Right lobe of liver (tissue), 6 donors: ENCODE measurements at regions not wholly inside any gene's neighbourhood (a gene's known extent, or its start where the extent isn't known, plus 50 kb on each side); places are given as distances from the start of the nearest gene placed in this dataset.
"Not testable (repeated sequence)": the region's sequence is repeated elsewhere in the genome, so short reads cannot be mapped to it uniquely, and the experiment has no call there.

Source experiments
- ATAC-seq, 4 donors: fragments of 200-7000 bp; cut with Tn5 transposase; one replicate each; pipeline ENCODE4 v1.9.1; 2020; ENCODE audit warnings: mild to moderate bottlenecking in 4 of 4, moderate library complexity in 4 of 4
- DNase-seq, 3 donors: peaks; one replicate each; pipeline ENCODE4 v3.0.0-alpha.2; 2020
- H3K27ac ChIP-seq, 3 donors: fragments of 200-600 bp; one replicate each; pipeline ENCODE4 v1.8.0; 2022
- H3K27me3 ChIP-seq, 2 donors: fragments of 200-600 bp; one replicate each; pipeline ENCODE4 v1.8.0; 2022
- H3K36me3 ChIP-seq, 4 donors: fragments of 200-600 bp; sonication (generic) in 1 of 4; one replicate each; pipeline versions ENCODE4 v1.5.1 to v1.8.0; 2017 to 2022; ENCODE audit warnings: control low read depth in 1 of 4
- H3K4me1 ChIP-seq, 4 donors: fragments of 200-600 bp; sonication (generic) in 1 of 4; one replicate each; pipeline versions ENCODE4 v1.5.1 to v1.8.0; 2017 to 2022; ENCODE audit warnings: control low read depth in 1 of 4
- H3K4me3 ChIP-seq, 3 donors: fragments of 200-600 bp; one replicate each; pipeline ENCODE4 v1.8.0; 2022
- H3K9me3 ChIP-seq, 4 donors: fragments of 200-600 bp; sonication (generic) in 1 of 4; one replicate each; pipeline versions ENCODE4 v1.5.1 to v1.8.0; 2017 to 2022; ENCODE audit warnings: control low read depth in 1 of 4
- CTCF ChIP-seq, 4 donors: fragments of 200-600 bp in 3 of 4; fragments of 450-650 bp in 1 of 4; IDR thresholded peaks; one replicate each; pipeline versions ENCODE4 v1.5.1 to v1.8.0; 2016 to 2022; ENCODE audit warnings: antibody characterized with exemption in 4 of 4, mild to moderate bottlenecking in 2 of 4
- POLR2A ChIP-seq: fragments of 450-650 bp; IDR thresholded peaks from one replicate; pipeline ENCODE4 v1.6.1; 2017; ENCODE audit warnings: antibody characterized with exemption, mild to moderate bottlenecking
- WGBS: methylation state at CpG from one replicate; pipeline ENCODE4 v1.1.6; 2018; ENCODE audit warnings: low coverage, low lambda C conversion rate; ENCODE audit not compliant: insufficient coverage; ENCODE audit errors: missing lambda C conversion rate; 5-methylcytosine and 5-hydroxymethylcytosine counted together
- intact Hi-C, 2 donors: fragments of 100-400 bp; cut with DNase I; formaldehyde crosslinking; loops; one replicate each; pipeline versions ENCODE4 v1.11.2 to v1.14.1; 2022
- donor health status: DM: no; HTN: yes; CAD: no.
- donor health status: DM: no; HTN: no; CAD: no.
- donor health status: DM: no; HTN: no; CAD: no.
- donor health status: DM: no; HTN: yes; CAD: no.
- donor health status: DM: no; HTN: yes; CAD: no.

GRCh38 chrX:33968611-33969010 lies 163.5 kb downstream of the FAM47A start:
- Histone ChIP-seq H3K9me3 (no peaks in the 10 kb centered on the region), H3K4me3 (no peak overlapping the region), H3K27ac (no peak overlapping the region), H3K36me3 (no peaks in the 10 kb centered on the region), H3K4me1 (no peaks in the 10 kb centered on the region), H3K27me3 (no peaks in the 10 kb centered on the region)
- no CpG with 5 or more reads among the region's 4 CpGs for WGBS
- intact Hi-C loops: no loop called here
- ATAC-seq (no peak), DNase-seq (no peak)
- TF ChIP-seq CTCF (IDR thresholded peaks at IDR 0.05) (no peak), POLR2A (no peak)

DNA sequence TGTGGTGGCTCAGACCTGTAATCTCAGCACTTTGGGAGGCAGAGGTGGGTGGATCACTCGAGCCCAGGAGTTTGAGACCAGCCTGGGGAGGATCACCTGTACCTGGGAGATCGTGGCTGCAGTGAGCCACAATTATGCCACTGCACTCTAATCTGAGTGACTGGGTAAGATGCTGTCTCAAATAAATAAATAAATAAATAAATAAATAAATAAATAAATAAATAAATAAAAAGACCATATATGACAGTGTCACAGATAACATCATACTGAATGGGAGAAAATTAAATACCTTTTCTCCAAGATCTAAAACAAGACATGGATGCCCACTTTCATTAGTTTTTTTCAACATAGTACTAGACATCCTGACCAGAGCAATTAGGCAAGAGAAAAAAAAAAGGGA lies 182.8 kb downstream of the FAM47A start:
- H3K27me3 ChIP-seq: peaks cover 0 to 6% of the 10 kb centered on the region in 2 donors
- H3K9me3 ChIP-seq: no peaks in the 10 kb centered on the region
- ATAC-seq (no peak), DNase-seq (no peak)
- WGBS: 49% methylated on average over 2 of the region's 2 CpGs
- H3K27ac ChIP-seq: no peak overlapping the region
- H3K4me3 ChIP-seq: no peak overlapping the region
- H3K4me1 ChIP-seq: no peaks in the 10 kb centered on the region
- H3K36me3 ChIP-seq: no peaks in the 10 kb centered on the region
- intact Hi-C loops: no loop called here
- TF ChIP-seq POLR2A: no peak
- no peak for TF ChIP-seq CTCF (IDR thresholded peaks at IDR 0.05)

- H3K9me3 ChIP-seq, intact Hi-C loops, H3K27ac ChIP-seq, DNase-seq, H3K4me3 ChIP-seq, ATAC-seq, H3K27me3 ChIP-seq, H3K36me3 ChIP-seq, H3K4me1 ChIP-seq: not testable (repeated sequence)
- WGBS: 52% methylated on average over 4 of the region's 5 CpGs
Measured at GRCh38 chrX:33926249-33926648, 205.9 kb downstream of the FAM47A start.

GRCh38 chrX:33923262-33923661 lies 208.9 kb downstream of the FAM47A start:
- WGBS: 9% methylated on average over 2 of the region's 2 CpGs
- ATAC-seq (peak in 1 of 4 donors; percentile 64), DNase-seq (no peak)
- H3K9me3 ChIP-seq: no peaks in the 10 kb centered on the region
- H3K4me1 ChIP-seq: no peaks in the 10 kb centered on the region
- H3K27me3 ChIP-seq: no peaks in the 10 kb centered on the region
- H3K36me3 ChIP-seq: no peaks in the 10 kb centered on the region
- TF ChIP-seq CTCF (IDR thresholded peaks at IDR 0.05) (no peak), POLR2A (no peak)
- intact Hi-C loops: no loop called here
- H3K4me3 ChIP-seq: no peak overlapping the region
- H3K27ac ChIP-seq: no peak overlapping the region

DNA sequence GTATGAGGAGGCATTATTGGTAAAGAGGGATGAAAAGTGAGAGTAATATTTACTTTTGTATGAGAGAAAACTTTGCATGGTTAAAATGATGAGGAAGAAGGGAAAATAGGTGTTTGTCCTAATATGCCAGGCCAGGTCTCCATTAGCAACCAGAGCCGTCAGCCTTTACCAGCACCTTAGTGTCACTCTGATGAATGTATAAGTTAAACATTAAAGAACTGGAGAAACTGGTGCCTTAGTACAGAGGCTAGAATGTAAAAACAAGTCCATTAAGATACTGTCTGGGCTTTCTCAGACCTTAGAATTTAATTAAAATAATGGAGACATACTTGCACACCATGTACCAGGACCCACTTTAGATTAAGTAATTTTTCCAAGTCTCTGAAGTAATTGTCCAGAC lies 222.3 kb downstream of the FAM47A start:
- no peaks in the 10 kb centered on the region for H3K36me3 ChIP-seq
- ATAC-seq: no peak
- H3K4me1 ChIP-seq: no peaks in the 10 kb centered on the region
- no peak overlapping the region for H3K4me3 ChIP-seq
- H3K27ac ChIP-seq: no peak overlapping the region
- 28% methylated on average over 1 of the region's 1 CpG for WGBS
- no peak for DNase-seq
- TF ChIP-seq CTCF (IDR thresholded peaks at IDR 0.05): no peak
- TF ChIP-seq POLR2A: no peak
- no peaks in the 10 kb centered on the region for H3K9me3 ChIP-seq
- intact Hi-C loops: no loop called here
- no peaks in the 10 kb centered on the region for H3K27me3 ChIP-seq
